Mucosa of gallbladder (tissue), 1 donor: ENCODE measurements at regions not wholly inside any gene's neighbourhood (a gene's known extent, or its start where the extent isn't known, plus 50 kb on each side); places are given as distances from the start of the nearest gene placed in this dataset.

ENCODE experiments used
- DNase-seq: peaks from one replicate; pipeline ENCODE4 v3.0.0-alpha.2; 2020; ENCODE audit warnings: low spot score
- donor health status: DM: no; HTN: no; CAD: no.

- DNase-seq = no peak
Measured at GRCh38 chr5:24720743-24721142, 76.0 kb upstream of the CDH10 start.

GRCh38 chr5:24714746-24715145, 70.0 kb upstream of the CDH10 start:
- DNase-seq = no peak

GRCh38 chr5:24712947-24713346, 68.2 kb upstream of the CDH10 start:
- DNase-seq = no peak

- no peak for DNase-seq
Measured at GRCh38 chr5:24712047-24712446, 67.3 kb upstream of the CDH10 start.

- no peak for DNase-seq
Measured at GRCh38 chr5:24703934-24704333, 59.2 kb upstream of the CDH10 start.
